Fibroblast of villous mesenchyme (primary cell): ENCODE measurements at regions not wholly inside any gene's neighbourhood (a gene's known extent, or its start where the extent isn't known, plus 50 kb on each side); places are given as distances from the start of the nearest gene placed in this dataset.

Experiments used
- DNase-seq: peaks from one replicate; pipeline ENCODE4 v3.0.0-alpha.2; 2010; ENCODE audit warnings: low read depth
- H3K4me3 ChIP-seq: 2 replicates; pipeline ENCODE4 v1.5.1; 2011; ENCODE audit warnings: low read depth, mild to moderate bottlenecking, low read length
- TF ChIP-seq, protein P1 (sequence below): IDR thresholded peaks from 2 replicates; pipeline ENCODE4 v1.5.1; 2012; ENCODE audit warnings: low read depth, mild to moderate bottlenecking, low read length; ENCODE audit not compliant: insufficient read depth

DNA sequence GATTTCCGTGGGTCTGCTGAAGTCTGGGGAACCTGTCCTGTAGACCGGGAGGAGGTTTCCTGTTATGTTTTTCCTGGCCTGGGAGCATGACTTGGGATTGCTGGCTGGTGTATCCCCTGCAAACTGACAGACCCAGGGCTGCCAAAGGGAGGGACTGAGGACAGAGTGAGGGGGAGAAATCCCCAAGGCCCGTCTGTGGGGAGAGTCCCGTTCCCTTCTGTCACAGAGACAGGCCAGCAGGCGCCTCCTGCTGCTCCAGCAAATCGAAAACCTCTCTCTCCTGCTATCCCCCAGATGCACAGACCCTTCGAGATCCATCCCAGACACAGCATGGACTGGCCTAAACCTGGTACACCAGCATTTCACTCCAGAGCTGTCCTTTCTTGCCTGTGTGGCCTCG lies 56.2 kb upstream of the ALDH1B1 start:
- DNase-seq = no peak
- TF ChIP-seq, protein P1, sequence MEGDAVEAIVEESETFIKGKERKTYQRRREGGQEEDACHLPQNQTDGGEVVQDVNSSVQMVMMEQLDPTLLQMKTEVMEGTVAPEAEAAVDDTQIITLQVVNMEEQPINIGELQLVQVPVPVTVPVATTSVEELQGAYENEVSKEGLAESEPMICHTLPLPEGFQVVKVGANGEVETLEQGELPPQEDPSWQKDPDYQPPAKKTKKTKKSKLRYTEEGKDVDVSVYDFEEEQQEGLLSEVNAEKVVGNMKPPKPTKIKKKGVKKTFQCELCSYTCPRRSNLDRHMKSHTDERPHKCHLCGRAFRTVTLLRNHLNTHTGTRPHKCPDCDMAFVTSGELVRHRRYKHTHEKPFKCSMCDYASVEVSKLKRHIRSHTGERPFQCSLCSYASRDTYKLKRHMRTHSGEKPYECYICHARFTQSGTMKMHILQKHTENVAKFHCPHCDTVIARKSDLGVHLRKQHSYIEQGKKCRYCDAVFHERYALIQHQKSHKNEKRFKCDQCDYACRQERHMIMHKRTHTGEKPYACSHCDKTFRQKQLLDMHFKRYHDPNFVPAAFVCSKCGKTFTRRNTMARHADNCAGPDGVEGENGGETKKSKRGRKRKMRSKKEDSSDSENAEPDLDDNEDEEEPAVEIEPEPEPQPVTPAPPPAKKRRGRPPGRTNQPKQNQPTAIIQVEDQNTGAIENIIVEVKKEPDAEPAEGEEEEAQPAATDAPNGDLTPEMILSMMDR = no peak
- H3K4me3 ChIP-seq = no peak overlapping the region

DNA sequence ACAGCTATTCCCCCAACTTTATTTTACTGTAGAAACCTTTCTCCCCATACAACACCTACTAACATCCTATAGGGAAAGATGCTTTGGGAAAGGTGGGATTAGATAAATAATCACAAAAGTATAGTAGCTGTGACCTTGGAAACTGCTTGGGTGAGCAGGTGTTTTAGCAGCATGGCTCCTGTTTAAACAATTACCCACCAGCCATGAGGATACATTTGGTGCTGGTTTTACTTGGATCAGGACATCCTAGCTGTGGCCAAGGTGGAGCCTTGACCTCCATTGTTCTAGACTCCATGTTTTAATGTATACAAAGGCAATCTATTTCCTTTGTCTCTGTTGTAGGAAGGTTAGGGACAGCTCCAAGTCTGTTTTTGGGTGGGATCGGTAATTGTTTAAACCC lies 56.8 kb upstream of the ALDH1B1 start:
- H3K4me3 ChIP-seq = no peak overlapping the region
- DNase-seq = no peak
- TF ChIP-seq, protein P1 = no peak

DNA sequence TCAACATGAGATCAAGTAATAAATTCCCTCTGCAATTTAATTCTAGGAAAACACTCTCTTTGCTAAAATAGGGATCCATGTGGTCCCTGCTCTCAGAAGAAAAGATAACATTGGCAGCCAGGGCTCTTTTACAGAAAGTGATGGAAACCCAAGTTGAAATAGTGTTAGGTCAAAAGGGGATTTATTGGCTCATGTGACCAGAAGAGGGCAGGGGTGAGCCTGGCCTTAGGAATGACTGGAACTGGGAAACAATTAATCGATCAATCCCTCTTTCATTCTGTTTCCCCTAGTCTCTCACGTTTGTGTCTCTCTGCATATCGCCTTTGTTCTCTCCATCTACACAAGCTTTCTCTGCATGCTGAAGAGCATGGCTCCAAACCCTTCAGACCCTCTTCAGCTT lies 58.3 kb upstream of the ALDH1B1 start:
- TF ChIP-seq, protein P1 = peak; percentile 20
- no peak for DNase-seq
- no peak overlapping the region for H3K4me3 ChIP-seq

DNA sequence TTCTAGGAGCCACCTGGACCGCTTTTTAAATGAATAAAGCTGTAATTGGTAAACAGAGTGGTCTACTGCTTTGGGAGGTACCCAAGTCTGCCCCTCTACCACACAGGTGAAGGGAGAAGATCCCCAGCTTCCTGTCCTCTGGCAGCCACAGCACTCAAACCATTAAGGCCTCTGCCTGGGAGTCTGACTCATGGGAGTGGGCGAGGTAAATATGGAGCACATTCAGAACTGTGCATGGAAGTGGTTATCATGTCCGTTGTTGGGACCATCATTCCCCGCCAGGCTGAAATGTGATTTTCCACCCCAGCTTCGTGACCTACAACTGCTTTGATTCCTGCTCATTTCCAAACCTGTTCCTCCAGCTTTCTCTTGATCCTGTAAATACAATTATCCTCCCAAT lies 59.5 kb upstream of the ALDH1B1 start:
- TF ChIP-seq, protein P1 = no peak
- no peak for DNase-seq

DNA sequence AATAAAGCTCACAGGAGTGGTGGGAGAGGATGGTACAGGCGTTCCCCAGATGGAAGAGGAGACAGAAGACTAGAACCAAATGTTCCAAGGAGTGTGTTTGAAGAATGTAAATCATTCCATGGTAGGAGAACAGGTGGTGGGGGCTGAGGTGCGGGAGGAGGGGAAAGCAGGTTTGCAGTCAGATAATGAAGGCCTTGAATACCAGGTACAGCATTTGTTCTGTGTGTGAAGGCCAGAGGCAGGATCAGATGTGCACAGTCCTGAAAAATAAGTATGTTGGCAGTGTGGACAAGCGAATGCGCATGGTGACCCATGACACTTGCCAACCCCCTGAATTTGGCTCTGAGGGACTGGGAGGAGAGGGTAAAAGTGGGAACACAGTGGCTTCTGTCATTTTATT lies 59.9 kb upstream of the ALDH1B1 start:
- TF ChIP-seq, protein P1 = no peak
- no peak for DNase-seq
- no peak overlapping the region for H3K4me3 ChIP-seq

More for the DNA sequence above, 59.5 kb upstream of the ALDH1B1 start:
- no peak overlapping the region for H3K4me3 ChIP-seq

DNA sequence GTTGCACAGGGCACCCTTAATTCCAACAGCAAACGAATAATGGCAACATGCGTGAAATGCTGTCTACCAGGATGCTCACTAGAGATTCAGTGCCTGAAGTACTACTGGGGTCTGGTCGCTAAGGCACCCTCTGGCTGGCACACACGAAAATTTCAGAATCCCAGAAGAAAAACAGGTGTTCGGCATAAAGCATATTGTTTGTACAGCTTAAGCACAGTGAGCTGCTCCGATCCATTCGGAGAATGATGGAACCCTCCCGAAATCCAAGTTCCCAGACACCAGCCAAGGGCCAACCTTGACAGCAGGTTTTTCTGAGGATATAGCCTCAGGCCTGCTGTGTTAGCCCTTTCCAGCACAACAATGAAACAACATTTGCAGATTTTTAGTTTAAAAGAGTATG lies 61.4 kb upstream of the ALDH1B1 start:
- DNase-seq = no peak
- TF ChIP-seq, protein P1 = no peak
- no peak overlapping the region for H3K4me3 ChIP-seq

DNA sequence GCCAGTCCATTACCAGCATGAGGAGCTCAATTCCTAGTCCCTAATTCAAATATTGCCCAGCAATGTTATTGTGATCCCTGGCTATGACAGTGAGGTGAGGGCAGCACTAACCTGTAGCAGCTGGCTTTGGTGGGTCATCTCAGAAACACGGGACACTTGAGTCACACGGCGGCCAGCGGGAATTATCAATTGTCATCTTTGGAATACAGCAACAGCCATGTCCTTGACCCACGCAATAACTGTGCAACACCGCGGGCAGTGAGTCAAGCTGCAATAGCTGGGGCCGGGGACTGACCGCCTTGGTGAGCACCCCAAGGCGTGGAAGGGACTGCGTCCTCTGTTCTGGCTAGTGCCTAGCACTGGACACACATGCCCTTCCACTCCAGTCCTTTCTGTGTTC lies 62.5 kb upstream of the ALDH1B1 start:
- no peak overlapping the region for H3K4me3 ChIP-seq
- DNase-seq = no peak
- TF ChIP-seq, protein P1 = no peak
